BE2C (cell line): ENCODE measurements at regions not wholly inside any gene's neighbourhood (a gene's known extent, or its start where the extent isn't known, plus 50 kb on each side); places are given as distances from the start of the nearest gene placed in this dataset.
"Not testable (repeated sequence)": the region's sequence is repeated elsewhere in the genome, so short reads cannot be mapped to it uniquely, and the experiment has no call there.

Experiments
- DNase-seq: peaks from one replicate; pipeline ENCODE4 v3.0.0-alpha.2; 2020
- H3K27me3 ChIP-seq: fragments of 250-450 bp; sonication (Bioruptor Pico); 2 replicates; pipeline ENCODE4 v1.5.1; 2020; ENCODE audit warnings: mild to moderate bottlenecking
- H3K36me3 ChIP-seq: fragments of 250-450 bp; sonication (Bioruptor Pico); 2 replicates; pipeline ENCODE4 v1.5.1; 2020; ENCODE audit warnings: mild to moderate bottlenecking
- H3K4me1 ChIP-seq: fragments of 250-450 bp; sonication (Bioruptor Pico); 2 replicates; pipeline ENCODE4 v1.5.1; 2020
- H3K4me3 ChIP-seq: 2 replicates; pipeline ENCODE4 v1.5.1; 2011; ENCODE audit warnings: low read depth, low read length
- H3K9me3 ChIP-seq: fragments of 250-450 bp; sonication (Bioruptor Pico); 2 replicates; pipeline ENCODE4 v1.5.1; 2020
- CTCF ChIP-seq: IDR thresholded peaks from 2 replicates; pipeline ENCODE4 v1.5.1; 2012; ENCODE audit warnings: mild to moderate bottlenecking, low read depth, low read length

- no peak for DNase-seq
- no peak for TF ChIP-seq CTCF
- H3K4me1 ChIP-seq = no peaks in the 10 kb centered on the region
Measured at GRCh38 chr14:97158102-97158501, 360.9 kb downstream of the VRK1 start.

GRCh38 chr14:97159124-97159523 lies 361.9 kb downstream of the VRK1 start:
- no peak for TF ChIP-seq CTCF
- Histone ChIP-seq H3K4me1 (no peaks in the 10 kb centered on the region), H3K36me3 (no peaks in the 10 kb centered on the region), H3K9me3 (no peaks in the 10 kb centered on the region), H3K27me3 (no peaks in the 10 kb centered on the region), H3K4me3 (no peak overlapping the region)
- DNase-seq = no peak

More at GRCh38 chr14:97158102-97158501, 360.9 kb downstream of the VRK1 start:
- Histone ChIP-seq H3K9me3 (no peaks in the 10 kb centered on the region), H3K27me3 (no peaks in the 10 kb centered on the region), H3K36me3 (no peaks in the 10 kb centered on the region), H3K4me3 (no peak overlapping the region)

- Histone ChIP-seq H3K9me3 (no peaks in the 10 kb centered on the region), H3K4me3 (no peak overlapping the region), H3K27me3 (no peaks in the 10 kb centered on the region), H3K36me3 (no peaks in the 10 kb centered on the region), H3K4me1 (no peaks in the 10 kb centered on the region)
- no peak for TF ChIP-seq CTCF
- no peak for DNase-seq
Measured at GRCh38 chr14:97162621-97163020, 365.4 kb downstream of the VRK1 start.

GRCh38 chr14:97164021-97164420 lies 366.8 kb downstream of the VRK1 start:
- no peak for DNase-seq
- H3K4me3 ChIP-seq = no peak overlapping the region
- no peak for TF ChIP-seq CTCF
- no peaks in the 10 kb centered on the region for H3K9me3 ChIP-seq
- no peaks in the 10 kb centered on the region for H3K4me1 ChIP-seq
- H3K36me3 ChIP-seq = no peaks in the 10 kb centered on the region
- no peaks in the 10 kb centered on the region for H3K27me3 ChIP-seq

- DNase-seq = no peak
- no peaks in the 10 kb centered on the region for H3K9me3 ChIP-seq
- H3K4me1 ChIP-seq = no peaks in the 10 kb centered on the region
- no peak overlapping the region for H3K4me3 ChIP-seq
- no peak for TF ChIP-seq CTCF
- H3K36me3 ChIP-seq = no peaks in the 10 kb centered on the region
- H3K27me3 ChIP-seq = no peaks in the 10 kb centered on the region
Measured at GRCh38 chr14:97166497-97166896, 369.3 kb downstream of the VRK1 start.

GRCh38 chr14:97167577-97167976 lies 370.4 kb downstream of the VRK1 start:
- not testable (repeated sequence) for H3K9me3 ChIP-seq, H3K4me3 ChIP-seq, H3K27me3 ChIP-seq, H3K36me3 ChIP-seq, DNase-seq, H3K4me1 ChIP-seq

- no peaks in the 10 kb centered on the region for H3K4me1 ChIP-seq
- H3K27me3 ChIP-seq = no peaks in the 10 kb centered on the region
- no peaks in the 10 kb centered on the region for H3K36me3 ChIP-seq
- no peak overlapping the region for H3K4me3 ChIP-seq
- TF ChIP-seq CTCF = no peak
- no peak for DNase-seq
- H3K9me3 ChIP-seq = no peaks in the 10 kb centered on the region
Measured at GRCh38 chr14:97172644-97173043, 375.5 kb downstream of the VRK1 start.
